NT2/D1 (cell line): ENCODE measurements at regions not wholly inside any gene's neighbourhood (a gene's known extent, or its start where the extent isn't known, plus 50 kb on each side); places are given as distances from the start of the nearest gene placed in this dataset.

ENCODE experiments used
- SUZ12 ChIP-seq: IDR thresholded peaks from 2 replicates; pipeline ENCODE4 v1.6.1; 2011; ENCODE audit not compliant: insufficient read length, insufficient read depth; ENCODE audit errors: extremely low read depth
- YY1 ChIP-seq: IDR thresholded peaks from 2 replicates; pipeline ENCODE4 v1.6.1; 2011; ENCODE audit not compliant: insufficient read length, insufficient read depth
- ZNF274 ChIP-seq: IDR thresholded peaks from 2 replicates; pipeline ENCODE4 v1.6.1; 2011; ENCODE audit warnings: mild to moderate bottlenecking, low read depth, low read length

DNA sequence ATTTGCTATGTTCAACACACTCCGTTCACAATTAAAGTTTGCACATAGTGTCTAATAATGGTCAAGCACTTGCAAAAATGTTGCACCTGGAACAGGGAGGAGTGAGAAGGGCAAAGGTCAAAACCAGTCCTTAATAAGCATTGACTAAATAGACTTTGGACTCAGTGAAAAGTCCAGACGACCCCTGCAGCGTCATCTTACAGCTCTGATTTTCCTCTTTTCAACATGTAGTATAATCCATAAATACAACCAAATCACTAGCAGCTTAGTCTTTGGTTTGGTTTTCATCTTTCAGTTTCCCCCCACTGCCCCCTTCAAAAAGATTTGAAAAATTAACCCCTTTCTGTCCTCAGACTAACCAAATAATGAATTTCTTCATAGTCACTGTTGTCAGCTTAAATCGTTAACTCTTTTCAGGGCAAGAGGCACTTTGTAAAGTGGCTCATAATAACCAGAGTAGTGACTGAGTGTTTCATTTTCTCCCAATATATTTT, 290.3 kb downstream of the PTPRC start:
- TF ChIP-seq YY1 (no peak), ZNF274 (no peak), SUZ12 (no peak)
